IPS-20b (cell line): ENCODE measurements at regions not wholly inside any gene's neighbourhood (a gene's known extent, or its start where the extent isn't known, plus 50 kb on each side); places are given as distances from the start of the nearest gene placed in this dataset.

Source experiments
- H3K27ac ChIP-seq: one replicate; pipeline ENCODE4 v1.5.1; 2013; ENCODE audit warnings: low read length
- H3K27me3 ChIP-seq: 2 replicates; pipeline ENCODE4 v1.6.1; 2013; ENCODE audit warnings: mild to moderate bottlenecking, low read length, inconsistent platforms; ENCODE audit not compliant: insufficient read depth
- H3K36me3 ChIP-seq: 2 replicates; pipeline ENCODE4 v1.6.1; 2013; ENCODE audit warnings: low read depth, mild to moderate bottlenecking, inconsistent platforms, low read length, moderate library complexity; ENCODE audit not compliant: insufficient read depth
- H3K4me1 ChIP-seq: 2 replicates; pipeline ENCODE4 v1.6.1; 2013; ENCODE audit warnings: mild to moderate bottlenecking, control low read depth, inconsistent platforms, low read length, moderate library complexity; ENCODE audit not compliant: insufficient read depth
- H3K4me3 ChIP-seq: 2 replicates; pipeline ENCODE4 v1.5.1; 2013; ENCODE audit warnings: mild to moderate bottlenecking, low read length, inconsistent platforms
- H3K9ac ChIP-seq: 2 replicates; pipeline ENCODE4 v1.6.1; 2013; ENCODE audit warnings: low read depth, mild to moderate bottlenecking, inconsistent platforms, low read length, moderate library complexity
- H3K9me3 ChIP-seq: 2 replicates; pipeline ENCODE4 v1.6.1; 2013; ENCODE audit warnings: mild to moderate bottlenecking, low read depth, low read length, inconsistent platforms; ENCODE audit not compliant: insufficient read depth

GRCh38 chr2:4527416-4527815 lies 824.0 kb downstream of the DCDC2C start:
- no peaks in the 10 kb centered on the region for H3K9me3 ChIP-seq
- H3K36me3 ChIP-seq: no peaks in the 10 kb centered on the region
- H3K4me3 ChIP-seq: no peak overlapping the region
- no peaks in the 10 kb centered on the region for H3K27me3 ChIP-seq
- no peak overlapping the region for H3K27ac ChIP-seq
- H3K4me1 ChIP-seq: no peaks in the 10 kb centered on the region
- H3K9ac ChIP-seq: no peak overlapping the region

GRCh38 chr2:4528246-4528645 lies 824.9 kb downstream of the DCDC2C start:
- Histone ChIP-seq H3K36me3 (no peaks in the 10 kb centered on the region), H3K27ac (no peak overlapping the region), H3K4me3 (no peak overlapping the region), H3K9ac (no peak overlapping the region), H3K4me1 (no peaks in the 10 kb centered on the region), H3K27me3 (no peaks in the 10 kb centered on the region), H3K9me3 (no peaks in the 10 kb centered on the region)

DNA sequence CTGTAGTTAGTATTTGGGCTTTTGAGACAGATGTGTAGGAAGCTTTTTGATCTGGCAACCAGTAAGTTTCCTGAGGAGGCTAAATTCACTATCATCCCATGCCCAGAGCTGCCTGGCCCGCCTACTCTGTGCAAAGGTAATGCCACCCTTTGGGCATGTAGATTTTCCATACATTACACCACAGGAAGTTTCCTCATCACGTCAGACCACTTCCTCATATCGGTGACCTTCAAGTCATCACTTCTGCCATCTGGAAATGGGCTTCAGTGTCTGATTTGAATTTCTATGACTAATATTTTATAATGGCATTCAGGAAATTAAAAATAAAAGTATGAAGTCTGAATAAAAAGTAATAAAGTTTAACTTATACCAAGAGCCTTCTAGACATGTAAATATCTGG lies 825.4 kb downstream of the DCDC2C start:
- Histone ChIP-seq H3K4me3 (no peak overlapping the region), H3K9ac (no peak overlapping the region), H3K27me3 (no peaks in the 10 kb centered on the region), H3K36me3 (no peaks in the 10 kb centered on the region), H3K4me1 (no peaks in the 10 kb centered on the region), H3K27ac (no peak overlapping the region), H3K9me3 (no peaks in the 10 kb centered on the region)

GRCh38 chr2:4529738-4530137 lies 826.4 kb downstream of the DCDC2C start:
- Histone ChIP-seq H3K27ac (no peak overlapping the region), H3K4me3 (no peak overlapping the region), H3K36me3 (no peaks in the 10 kb centered on the region), H3K9me3 (no peaks in the 10 kb centered on the region), H3K9ac (no peak overlapping the region), H3K27me3 (no peaks in the 10 kb centered on the region), H3K4me1 (no peaks in the 10 kb centered on the region)

GRCh38 chr2:4530231-4530630 lies 826.9 kb downstream of the DCDC2C start:
- no peak overlapping the region for H3K4me3 ChIP-seq
- no peak overlapping the region for H3K9ac ChIP-seq
- H3K9me3 ChIP-seq: no peaks in the 10 kb centered on the region
- no peaks in the 10 kb centered on the region for H3K36me3 ChIP-seq
- H3K27me3 ChIP-seq: no peaks in the 10 kb centered on the region
- H3K4me1 ChIP-seq: no peaks in the 10 kb centered on the region
- H3K27ac ChIP-seq: no peak overlapping the region

DNA sequence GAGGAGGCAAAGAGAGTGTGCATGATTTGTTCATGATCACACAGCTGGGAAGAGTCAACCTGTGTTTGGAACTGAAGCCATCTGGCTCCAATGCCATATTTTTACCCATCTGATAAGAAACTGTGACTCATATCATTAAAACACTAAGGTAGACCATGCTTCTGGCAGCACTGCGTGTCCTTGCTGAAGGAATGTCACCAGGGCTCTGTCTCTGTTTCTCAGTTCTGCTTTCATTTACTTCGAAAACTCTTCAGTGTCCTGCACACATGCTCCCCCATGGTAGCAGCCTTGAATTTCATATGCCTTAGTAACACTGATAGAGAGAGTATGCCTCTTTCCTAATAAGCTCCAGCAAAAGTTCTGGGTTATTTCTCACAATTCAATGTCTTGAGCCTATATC lies 830.4 kb downstream of the DCDC2C start:
- no peak overlapping the region for H3K9ac ChIP-seq
- no peaks in the 10 kb centered on the region for H3K27me3 ChIP-seq
- H3K36me3 ChIP-seq: no peaks in the 10 kb centered on the region
- H3K9me3 ChIP-seq: no peaks in the 10 kb centered on the region
- no peak overlapping the region for H3K27ac ChIP-seq
- H3K4me1 ChIP-seq: peaks cover 10% of the 10 kb centered on the region; the same call in 1 of the 2 replicates
- no peak overlapping the region for H3K4me3 ChIP-seq

DNA sequence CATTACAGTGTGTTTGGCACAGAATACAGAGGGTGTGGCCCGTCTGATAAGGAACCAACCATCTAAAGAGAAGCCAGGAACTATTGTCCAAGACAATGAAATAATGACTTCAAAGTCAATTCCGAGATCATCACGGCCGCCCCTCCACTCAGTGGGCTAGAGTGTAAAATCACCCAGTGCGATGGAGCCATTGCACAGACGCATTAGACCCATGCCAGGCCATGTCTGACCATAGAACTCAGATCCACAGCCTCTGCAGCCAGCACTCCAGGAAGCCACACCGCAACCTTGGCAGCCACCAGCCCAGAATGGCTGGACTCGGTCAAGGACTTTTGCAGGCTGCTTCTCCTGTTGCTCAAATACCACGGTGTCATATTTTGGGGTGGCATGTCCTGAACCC lies 835.7 kb downstream of the DCDC2C start:
- no peak overlapping the region for H3K4me3 ChIP-seq
- H3K4me1 ChIP-seq: peaks cover 10% of the 10 kb centered on the region; the same call in 1 of the 2 replicates
- no peaks in the 10 kb centered on the region for H3K36me3 ChIP-seq
- no peak overlapping the region for H3K27ac ChIP-seq
- H3K27me3 ChIP-seq: no peaks in the 10 kb centered on the region
- no peak overlapping the region for H3K9ac ChIP-seq
- no peaks in the 10 kb centered on the region for H3K9me3 ChIP-seq

DNA sequence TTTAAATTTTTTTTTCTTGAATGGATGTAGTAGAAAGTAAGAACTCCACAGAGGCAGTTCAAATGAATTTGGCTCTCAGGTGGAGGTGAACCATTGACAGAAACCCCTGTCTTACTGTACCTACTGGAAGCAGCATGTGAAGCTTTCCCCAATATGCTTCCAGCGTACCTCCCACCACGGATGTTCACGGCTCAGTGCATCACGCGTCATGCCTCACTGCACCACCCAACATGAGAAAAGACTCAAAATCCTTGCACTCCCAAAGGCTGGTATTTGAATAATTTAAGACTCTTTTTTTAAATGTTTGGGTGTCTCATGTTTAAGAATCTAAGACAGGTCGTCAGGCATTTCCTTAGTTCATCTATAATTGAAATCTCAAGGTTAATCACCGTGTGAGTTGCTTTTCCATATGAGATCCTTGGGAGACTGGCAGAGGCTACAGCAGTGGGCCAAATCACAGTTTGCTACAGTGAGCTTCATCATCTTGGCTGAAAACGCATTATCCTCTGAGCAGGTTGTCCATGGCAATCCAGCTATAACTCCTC lies 846.4 kb downstream of the DCDC2C start:
- Histone ChIP-seq H3K9me3 (no peaks in the 10 kb centered on the region), H3K27ac (no peak overlapping the region), H3K4me3 (no peak overlapping the region), H3K27me3 (no peaks in the 10 kb centered on the region), H3K4me1 (no peaks in the 10 kb centered on the region), H3K36me3 (no peaks in the 10 kb centered on the region), H3K9ac (no peak overlapping the region)

DNA sequence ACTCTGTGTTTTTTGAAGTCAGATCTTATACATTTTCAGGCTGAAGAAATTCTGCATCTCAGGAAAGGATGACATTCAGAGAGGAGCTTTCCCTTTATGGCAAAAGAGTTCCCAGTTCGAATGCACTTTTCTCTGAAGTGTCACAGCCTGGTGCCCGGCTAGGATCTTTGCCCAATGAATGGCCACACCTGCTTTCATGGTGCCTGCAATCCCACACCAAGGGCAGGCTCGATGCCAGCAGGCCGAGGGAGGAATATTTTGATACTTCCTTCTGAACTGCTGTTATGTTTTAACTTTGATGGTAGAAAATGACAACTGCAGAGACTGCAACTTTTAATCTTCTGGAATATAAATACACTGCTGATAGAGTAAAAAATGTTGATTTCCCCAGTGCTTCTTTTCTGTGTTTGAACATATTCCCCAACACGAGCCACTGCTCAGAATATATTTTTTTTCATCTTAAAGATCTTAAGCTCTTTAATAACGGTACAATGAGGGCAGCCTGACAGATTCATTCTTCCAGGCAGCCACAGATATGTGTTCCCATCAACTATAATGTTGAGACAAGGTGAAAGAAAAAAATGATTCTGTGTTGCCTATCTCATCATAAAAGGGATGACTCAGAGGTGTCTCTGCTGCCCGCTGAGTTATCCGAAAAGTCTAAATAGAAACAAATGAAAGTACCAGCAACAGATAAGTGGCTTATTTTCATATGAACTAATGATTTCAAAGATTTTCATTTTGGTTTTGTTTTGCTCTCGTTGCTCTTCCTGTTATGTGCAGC lies 848.5 kb downstream of the DCDC2C start:
- H3K9ac ChIP-seq: no peak overlapping the region
- H3K36me3 ChIP-seq: no peaks in the 10 kb centered on the region
- H3K4me3 ChIP-seq: no peak overlapping the region
- H3K4me1 ChIP-seq: no peaks in the 10 kb centered on the region
- H3K9me3 ChIP-seq: no peaks in the 10 kb centered on the region
- H3K27me3 ChIP-seq: no peaks in the 10 kb centered on the region
- no peak overlapping the region for H3K27ac ChIP-seq

GRCh38 chr2:4553241-4553640 lies 849.9 kb downstream of the DCDC2C start:
- no peaks in the 10 kb centered on the region for H3K36me3 ChIP-seq
- no peak overlapping the region for H3K4me3 ChIP-seq
- H3K9ac ChIP-seq: no peak overlapping the region
- no peaks in the 10 kb centered on the region for H3K27me3 ChIP-seq
- H3K4me1 ChIP-seq: no peaks in the 10 kb centered on the region
- no peak overlapping the region for H3K27ac ChIP-seq
- no peaks in the 10 kb centered on the region for H3K9me3 ChIP-seq

- no peaks in the 10 kb centered on the region for H3K27me3 ChIP-seq
- no peak overlapping the region for H3K4me3 ChIP-seq
- H3K9me3 ChIP-seq: no peaks in the 10 kb centered on the region
- H3K9ac ChIP-seq: no peak overlapping the region
- H3K36me3 ChIP-seq: no peaks in the 10 kb centered on the region
- no peak overlapping the region for H3K27ac ChIP-seq
- no peaks in the 10 kb centered on the region for H3K4me1 ChIP-seq
Measured at GRCh38 chr2:4556135-4556896, 852.9 kb downstream of the DCDC2C start.

DNA sequence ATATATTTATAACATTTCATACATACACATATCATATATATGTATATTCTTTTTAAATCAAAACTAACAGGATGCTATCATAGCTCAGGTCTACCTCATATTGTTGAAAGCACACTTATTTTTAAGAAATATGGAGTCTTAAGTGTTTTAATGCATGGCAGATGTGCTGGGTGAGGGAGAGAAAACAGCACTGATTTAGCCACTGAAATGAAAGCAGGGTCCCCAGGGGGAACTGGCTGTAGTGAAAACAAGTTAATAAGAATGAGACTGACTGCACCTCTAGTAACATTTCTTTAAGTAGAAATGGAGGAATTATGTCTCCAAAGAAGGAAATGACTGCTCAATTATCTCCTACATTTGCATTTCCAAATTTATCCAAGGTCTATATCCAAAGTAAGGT lies 857.8 kb downstream of the DCDC2C start:
- no peaks in the 10 kb centered on the region for H3K36me3 ChIP-seq
- no peaks in the 10 kb centered on the region for H3K9me3 ChIP-seq
- no peak overlapping the region for H3K9ac ChIP-seq
- H3K27ac ChIP-seq: no peak overlapping the region
- no peak overlapping the region for H3K4me3 ChIP-seq
- no peaks in the 10 kb centered on the region for H3K27me3 ChIP-seq
- no peaks in the 10 kb centered on the region for H3K4me1 ChIP-seq
